ENCODE measurements at regions not wholly inside any gene's neighbourhood (a gene's known extent, or its start where the extent isn't known, plus 50 kb on each side); places are given as distances from the start of the nearest gene placed in this dataset.

DNA sequence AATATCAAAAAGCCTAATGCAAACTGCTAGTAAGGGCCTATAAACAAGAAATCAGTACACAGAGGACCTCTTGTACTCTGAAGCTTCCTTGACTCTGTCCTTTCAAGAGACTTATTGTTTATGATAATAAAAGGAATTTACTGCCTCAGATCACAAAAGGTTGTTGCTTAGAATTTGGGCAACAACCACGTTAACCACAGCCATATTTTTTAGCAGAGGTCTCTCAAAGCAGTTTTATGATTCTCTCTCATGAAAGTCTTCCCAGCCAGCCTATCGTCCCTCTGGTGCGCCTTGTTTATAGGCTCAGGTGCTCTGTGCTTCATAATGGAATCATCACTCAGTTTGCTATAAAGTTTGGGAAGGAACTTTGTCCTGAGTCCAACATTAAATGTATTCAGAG, 270.6 kb downstream of the RCHY1 start:
- TF ChIP-seq POLR2AphosphoS5 (IDR thresholded peaks at IDR 0.05; ENCODE audit: low read depth, low read length) (no peak), SIN3A (IDR thresholded peaks at IDR 0.05; ENCODE audit: borderline replicate concordance, insufficient read depth, low read length) (no peak), FOXP2 (optimal IDR thresholded peaks at IDR 0.05; ENCODE audit: borderline replicate concordance, extremely low read depth, extremely low read length, insufficient read depth) (no peak), TAF1 (IDR thresholded peaks at IDR 0.05; ENCODE audit: borderline replicate concordance, insufficient read depth, low read length) (no peak)
- TF ChIP-seq, protein P1, sequence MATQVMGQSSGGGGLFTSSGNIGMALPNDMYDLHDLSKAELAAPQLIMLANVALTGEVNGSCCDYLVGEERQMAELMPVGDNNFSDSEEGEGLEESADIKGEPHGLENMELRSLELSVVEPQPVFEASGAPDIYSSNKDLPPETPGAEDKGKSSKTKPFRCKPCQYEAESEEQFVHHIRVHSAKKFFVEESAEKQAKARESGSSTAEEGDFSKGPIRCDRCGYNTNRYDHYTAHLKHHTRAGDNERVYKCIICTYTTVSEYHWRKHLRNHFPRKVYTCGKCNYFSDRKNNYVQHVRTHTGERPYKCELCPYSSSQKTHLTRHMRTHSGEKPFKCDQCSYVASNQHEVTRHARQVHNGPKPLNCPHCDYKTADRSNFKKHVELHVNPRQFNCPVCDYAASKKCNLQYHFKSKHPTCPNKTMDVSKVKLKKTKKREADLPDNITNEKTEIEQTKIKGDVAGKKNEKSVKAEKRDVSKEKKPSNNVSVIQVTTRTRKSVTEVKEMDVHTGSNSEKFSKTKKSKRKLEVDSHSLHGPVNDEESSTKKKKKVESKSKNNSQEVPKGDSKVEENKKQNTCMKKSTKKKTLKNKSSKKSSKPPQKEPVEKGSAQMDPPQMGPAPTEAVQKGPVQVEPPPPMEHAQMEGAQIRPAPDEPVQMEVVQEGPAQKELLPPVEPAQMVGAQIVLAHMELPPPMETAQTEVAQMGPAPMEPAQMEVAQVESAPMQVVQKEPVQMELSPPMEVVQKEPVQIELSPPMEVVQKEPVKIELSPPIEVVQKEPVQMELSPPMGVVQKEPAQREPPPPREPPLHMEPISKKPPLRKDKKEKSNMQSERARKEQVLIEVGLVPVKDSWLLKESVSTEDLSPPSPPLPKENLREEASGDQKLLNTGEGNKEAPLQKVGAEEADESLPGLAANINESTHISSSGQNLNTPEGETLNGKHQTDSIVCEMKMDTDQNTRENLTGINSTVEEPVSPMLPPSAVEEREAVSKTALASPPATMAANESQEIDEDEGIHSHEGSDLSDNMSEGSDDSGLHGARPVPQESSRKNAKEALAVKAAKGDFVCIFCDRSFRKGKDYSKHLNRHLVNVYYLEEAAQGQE (IDR thresholded peaks at IDR 0.05; ENCODE audit: insufficient read depth in 1 of 2, low read depth in 2 of 2, low read length in 2 of 2) = no peak

DNA sequence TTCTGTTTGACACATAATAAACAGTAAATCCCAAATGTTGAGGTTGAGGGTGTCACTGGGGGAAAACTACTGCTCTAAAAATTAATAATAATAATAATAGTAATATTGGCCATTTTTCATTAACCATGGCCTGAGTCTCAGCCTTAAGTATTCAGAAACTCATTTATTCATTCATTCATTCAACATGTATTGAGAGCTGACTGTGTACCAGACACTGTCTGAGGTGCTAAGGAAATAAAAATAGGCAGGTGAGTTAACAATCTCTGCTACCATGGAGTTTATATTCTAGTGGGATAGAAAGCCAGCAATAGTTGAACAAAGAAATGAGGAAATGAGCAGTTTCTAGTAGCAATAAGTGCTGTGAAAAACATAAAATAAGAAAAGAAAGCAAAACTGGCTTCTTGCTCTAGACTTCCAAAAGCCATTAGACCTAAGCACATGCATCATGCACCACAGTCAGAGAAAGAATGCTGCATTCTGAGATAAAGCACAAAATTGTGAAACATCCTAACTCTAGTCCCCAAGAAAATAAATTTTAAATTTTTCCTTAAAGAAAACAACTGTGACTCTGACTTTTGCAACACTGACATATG, 278.7 kb downstream of the RCHY1 start:
- TF ChIP-seq SIN3A (IDR thresholded peaks at IDR 0.05; ENCODE audit: borderline replicate concordance, insufficient read depth, low read length) (no peak), FOXP2 (optimal IDR thresholded peaks at IDR 0.05; ENCODE audit: borderline replicate concordance, extremely low read depth, extremely low read length, insufficient read depth) (no peak), POLR2AphosphoS5 (IDR thresholded peaks at IDR 0.05; ENCODE audit: low read depth, low read length) (no peak), TAF1 (IDR thresholded peaks at IDR 0.05; ENCODE audit: borderline replicate concordance, insufficient read depth, low read length) (no peak)
- TF ChIP-seq, protein P1 (IDR thresholded peaks at IDR 0.05; ENCODE audit: insufficient read depth in 1 of 2, low read depth in 2 of 2, low read length in 2 of 2) = no peak

DNA sequence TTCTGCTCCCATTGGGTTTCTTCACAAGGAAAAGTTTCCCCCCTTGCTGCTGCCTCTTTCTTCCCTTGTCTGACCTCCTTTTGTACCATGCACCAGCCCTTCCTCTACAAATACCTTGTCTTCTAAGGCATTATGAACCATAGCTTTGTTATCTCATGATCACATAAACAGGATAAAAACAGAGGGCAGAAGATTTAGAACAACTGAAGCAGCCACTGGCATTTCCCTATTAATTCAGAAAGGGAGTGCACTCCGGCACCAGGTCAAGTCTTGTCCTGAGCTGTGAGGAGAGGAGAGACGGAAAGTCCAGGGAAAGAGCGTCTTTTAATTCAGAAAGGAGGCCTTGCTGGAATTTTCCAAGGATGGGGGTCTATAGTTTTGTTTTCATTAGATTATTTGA, 281.7 kb downstream of the RCHY1 start:
- no peak for TF ChIP-seq TAF1 (IDR thresholded peaks at IDR 0.05; ENCODE audit: borderline replicate concordance, insufficient read depth, low read length)
- TF ChIP-seq SIN3A (IDR thresholded peaks at IDR 0.05; ENCODE audit: borderline replicate concordance, insufficient read depth, low read length) = no peak
- no peak for TF ChIP-seq POLR2AphosphoS5 (IDR thresholded peaks at IDR 0.05; ENCODE audit: low read depth, low read length)
- no peak for TF ChIP-seq FOXP2 (optimal IDR thresholded peaks at IDR 0.05; ENCODE audit: borderline replicate concordance, extremely low read depth, extremely low read length, insufficient read depth)
- TF ChIP-seq, protein P1 (IDR thresholded peaks at IDR 0.05; ENCODE audit: insufficient read depth in 1 of 2, low read depth in 2 of 2, low read length in 2 of 2) = no peak

DNA sequence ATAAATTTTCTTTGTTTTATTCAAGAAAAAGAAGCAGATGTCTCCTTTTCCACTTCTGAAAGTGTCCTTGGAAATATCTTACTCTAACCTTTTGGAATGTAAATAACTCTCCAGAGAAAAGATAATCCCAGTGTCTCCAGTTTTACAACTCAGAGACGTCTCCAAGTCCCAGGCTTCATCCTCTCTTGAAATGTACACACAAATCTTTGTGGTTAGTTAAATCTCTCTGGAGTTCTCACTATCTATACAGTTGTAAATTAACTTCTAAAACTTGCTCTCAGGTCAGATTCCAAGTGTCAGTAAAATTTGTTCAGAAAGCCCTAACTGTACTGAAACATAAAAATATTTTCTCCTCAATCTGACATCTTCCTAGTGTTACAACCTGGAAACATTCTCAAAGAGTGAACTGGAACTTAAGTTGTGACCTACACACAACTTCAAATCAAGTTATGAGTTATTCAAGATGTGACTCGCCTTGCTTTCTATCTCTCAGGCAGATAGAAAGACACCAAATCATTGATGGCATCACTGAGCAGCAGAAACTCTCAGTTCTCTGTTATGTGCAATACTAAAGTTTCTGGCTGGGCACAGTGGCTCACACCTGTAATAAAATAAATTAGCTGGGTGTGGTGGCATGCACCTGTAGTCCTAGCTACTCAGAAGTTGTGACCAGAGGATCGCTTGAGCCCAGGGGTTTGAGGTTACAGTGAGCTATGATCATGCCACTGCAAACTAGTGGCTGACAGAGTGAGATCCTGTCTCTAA, 284.2 kb downstream of the RCHY1 start:
- TF ChIP-seq POLR2AphosphoS5 (IDR thresholded peaks at IDR 0.05; ENCODE audit: low read depth, low read length) (no peak), FOXP2 (optimal IDR thresholded peaks at IDR 0.05; ENCODE audit: borderline replicate concordance, extremely low read depth, extremely low read length, insufficient read depth) (no peak), TAF1 (IDR thresholded peaks at IDR 0.05; ENCODE audit: borderline replicate concordance, insufficient read depth, low read length) (no peak), SIN3A (IDR thresholded peaks at IDR 0.05; ENCODE audit: borderline replicate concordance, insufficient read depth, low read length) (no peak)
- TF ChIP-seq, protein P1 (IDR thresholded peaks at IDR 0.05; ENCODE audit: insufficient read depth in 1 of 2, low read depth in 2 of 2, low read length in 2 of 2) = no peak

All from PFSK-1 (cell line).